CD4-positive, alpha-beta T cell (primary cell): ENCODE measurements at regions not wholly inside any gene's neighbourhood (a gene's known extent, or its start where the extent isn't known, plus 50 kb on each side); places are given as distances from the start of the nearest gene placed in this dataset.

Experiments
- ATAC-seq: fragments of 200-7000 bp; cut with Tn5 transposase; one replicate; pipeline ENCODE4 v1.10.0; 2022; ENCODE audit warnings: mild to moderate bottlenecking; ENCODE audit not compliant: poor library complexity
- CTCF ChIA-PET: fragments of 350-600 bp; sonication (Branson Sonifier 250); formaldehyde crosslinking; loops from one replicate; lab custom pipeline; 2021; ENCODE audit warnings: antibody characterized with exemption, inconsistent platforms; lab: Charles Lee
- POLR2A ChIA-PET: fragments of 350-600 bp; sonication (Branson Sonifier 250); formaldehyde crosslinking; loops from one replicate; lab custom pipeline; 2021; ENCODE audit warnings: antibody characterized with exemption, inconsistent platforms; lab: Charles Lee
- DNase-seq, 14 experiments: peaks; one replicate each; pipeline ENCODE4 v3.0.0-alpha.2; 2013 to 2020; ENCODE audit warnings: mixed read lengths in 2 of 14
- H3K27ac ChIP-seq, 2 donors: one replicate each; pipeline versions ENCODE4 v1.5.1 to v1.7.0; 2013; ENCODE audit warnings: low read length in 2 of 2, low read depth in 1 of 2, mild to moderate bottlenecking in 1 of 2
- H3K27me3 ChIP-seq, 2 experiments: 1 replicate in 1 of 2; 2 replicates in 1 of 2; pipeline versions ENCODE4 v1.6.1 to v1.7.0; 2013; ENCODE audit warnings: low read length in 2 of 2, control low read depth in 1 of 2, mild to moderate bottlenecking in 1 of 2, moderate library complexity in 1 of 2; ENCODE audit not compliant: insufficient read depth in 2 of 2, control insufficient read depth in 1 of 2
- H3K36me3 ChIP-seq: one replicate; pipeline ENCODE4 v1.6.1; 2013; ENCODE audit warnings: low read length, control low read depth; ENCODE audit not compliant: insufficient read depth
- H3K4me1 ChIP-seq: one replicate; pipeline ENCODE4 v1.6.1; 2013; ENCODE audit warnings: low read length, control low read depth; ENCODE audit not compliant: insufficient read depth
- H3K4me3 ChIP-seq: one replicate; pipeline ENCODE4 v1.5.1; 2013; ENCODE audit warnings: mild to moderate bottlenecking, low read length, moderate library complexity
- H3K9me3 ChIP-seq, 2 experiments: 1 replicate in 1 of 2; 2 replicates in 1 of 2; pipeline versions ENCODE4 v1.6.1 to v1.7.0; 2013; ENCODE audit warnings: low read length in 2 of 2, mild to moderate bottlenecking in 2 of 2, control low read depth in 1 of 2, moderate library complexity in 1 of 2; ENCODE audit not compliant: control insufficient read depth in 1 of 2, insufficient read depth in 1 of 2
- H3K27ac Mint-ChIP-seq: one replicate; pipeline ENCODE4 v1.8.0; 2020; ENCODE audit warnings: mixed read lengths
- H3K27me3 Mint-ChIP-seq: one replicate; pipeline ENCODE4 v1.8.0; 2021; ENCODE audit warnings: mixed read lengths
- H3K36me3 Mint-ChIP-seq: one replicate; pipeline ENCODE4 v1.8.0; 2021; ENCODE audit warnings: low read depth, mixed read lengths
- H3K4me1 Mint-ChIP-seq: one replicate; pipeline ENCODE4 v1.8.0; 2021; ENCODE audit warnings: low read depth, mixed read lengths
- H3K4me3 Mint-ChIP-seq: one replicate; pipeline ENCODE4 v1.8.0; 2020; ENCODE audit warnings: mild to moderate bottlenecking, mixed read lengths
- H3K9me3 Mint-ChIP-seq: one replicate; pipeline ENCODE4 v1.8.0; 2020; ENCODE audit warnings: mixed read lengths
- CTCF ChIP-seq: fragments of 200-600 bp; IDR thresholded peaks from one replicate; pipeline ENCODE4 v1.8.0; 2022; ENCODE audit warnings: antibody characterized with exemption, mild to moderate bottlenecking
- intact Hi-C, 2 experiments: fragments of 100-400 bp; cut with DNase I in 1 of 2; cut with micrococcal nuclease in 1 of 2; formaldehyde crosslinking; loops; one replicate each; pipeline versions ENCODE4 v1.15.1 to v1.9.0; 2023 to 2025; cut with DNase I, micrococcal nuclease

- Histone ChIP-seq H3K9me3 (no peaks in the 10 kb centered on the region), H3K27me3 (no peaks in the 10 kb centered on the region), H3K36me3 (no peaks in the 10 kb centered on the region), H3K4me3 (no peak overlapping the region), H3K27ac (no peak overlapping the region), H3K4me1 (no peaks in the 10 kb centered on the region)
- H3K36me3 Mint-ChIP-seq: no peaks in the 10 kb centered on the region
- ChIA-PET CTCF (no interaction called here), POLR2A (no interaction called here)
- no peaks in the 10 kb centered on the region for H3K4me1 Mint-ChIP-seq
- intact Hi-C loops: no loop called here
- no peak overlapping the region for H3K27ac Mint-ChIP-seq
- H3K4me3 Mint-ChIP-seq: no peak overlapping the region
- no peaks in the 10 kb centered on the region for H3K27me3 Mint-ChIP-seq
- no peak for TF ChIP-seq CTCF
- DNase-seq: no peak
- no peaks in the 10 kb centered on the region for H3K9me3 Mint-ChIP-seq
- ATAC-seq: no peak
These were observed 855.1 kb downstream of the SLITRK5 start for GRCh38 chr13:88526186-88526852.

- H3K27ac ChIP-seq: no peak overlapping the region
- no peak overlapping the region for H3K4me3 ChIP-seq
- no peaks in the 10 kb centered on the region for H3K9me3 Mint-ChIP-seq
- no peaks in the 10 kb centered on the region for H3K36me3 ChIP-seq
- TF ChIP-seq CTCF: no peak
- H3K27me3 ChIP-seq: no peaks in the 10 kb centered on the region
- H3K27me3 Mint-ChIP-seq: no peaks in the 10 kb centered on the region
- DNase-seq (no peak), ATAC-seq (no peak)
- no peak overlapping the region for H3K27ac Mint-ChIP-seq
- CTCF ChIA-PET: no interaction called here
- no peaks in the 10 kb centered on the region for H3K4me1 Mint-ChIP-seq
- no peak overlapping the region for H3K4me3 Mint-ChIP-seq
- no peaks in the 10 kb centered on the region for H3K9me3 ChIP-seq
- POLR2A ChIA-PET: no interaction called here
- intact Hi-C loops: no loop called here
- H3K4me1 ChIP-seq: no peaks in the 10 kb centered on the region
- no peaks in the 10 kb centered on the region for H3K36me3 Mint-ChIP-seq
These were observed 855.7 kb downstream of the SLITRK5 start for GRCh38 chr13:88526853-88527215.

GRCh38 chr13:88541994-88542393, 870.8 kb downstream of the SLITRK5 start:
- ATAC-seq (no peak), DNase-seq (no peak)
- CTCF ChIA-PET: no interaction called here
- intact Hi-C loops: no loop called here
- no peak overlapping the region for H3K4me3 Mint-ChIP-seq
- H3K4me3 ChIP-seq: no peak overlapping the region
- no peaks in the 10 kb centered on the region for H3K27me3 ChIP-seq
- H3K4me1 Mint-ChIP-seq: no peaks in the 10 kb centered on the region
- H3K36me3 ChIP-seq: no peaks in the 10 kb centered on the region
- H3K27me3 Mint-ChIP-seq: no peaks in the 10 kb centered on the region
- no peak for TF ChIP-seq CTCF
- H3K27ac Mint-ChIP-seq: no peak overlapping the region
- no peaks in the 10 kb centered on the region for H3K36me3 Mint-ChIP-seq
- peaks cover 0 to 6% of the 10 kb centered on the region in 2 experiments for H3K9me3 ChIP-seq
- POLR2A ChIA-PET: no interaction called here
- no peak overlapping the region for H3K27ac ChIP-seq
- H3K4me1 ChIP-seq: no peaks in the 10 kb centered on the region
- peaks cover 3% of the 10 kb centered on the region for H3K9me3 Mint-ChIP-seq
